GM12892 (cell line): ENCODE measurements at regions not wholly inside any gene's neighbourhood (a gene's known extent, or its start where the extent isn't known, plus 50 kb on each side); places are given as distances from the start of the nearest gene placed in this dataset.
"Not testable (repeated sequence)": the region's sequence is repeated elsewhere in the genome, so short reads cannot be mapped to it uniquely, and the experiment has no call there.

Source experiments
- DNase-seq: peaks from one replicate; pipeline ENCODE4 v3.0.0; 2011; ENCODE audit not compliant: insufficient read length
- FAIRE-seq: peaks from 2 replicates; lab custom pipeline; 2011; peaks lifted over from hg19 to GRCh38; lab: Jason Lieb, UNC

GRCh38 chr18:14460364-14460763, 83.0 kb downstream of the POTEC start:
- DNase-seq, FAIRE-seq: not testable (repeated sequence)

- not testable (repeated sequence) for FAIRE-seq, DNase-seq
These were observed 83.6 kb downstream of the POTEC start for GRCh38 chr18:14459826-14460225.

GRCh38 chr18:14458009-14458945, 85.1 kb downstream of the POTEC start:
- not testable (repeated sequence) for DNase-seq, FAIRE-seq

GRCh38 chr18:14450637-14451009, 92.8 kb downstream of the POTEC start:
- FAIRE-seq, DNase-seq: not testable (repeated sequence)

- not testable (repeated sequence) for DNase-seq, FAIRE-seq
These were observed 93.3 kb downstream of the POTEC start for GRCh38 chr18:14449995-14450636.

- not testable (repeated sequence) for FAIRE-seq, DNase-seq
These were observed 94.3 kb downstream of the POTEC start for GRCh38 chr18:14449062-14449461.

GRCh38 chr18:14447715-14448114, 95.7 kb downstream of the POTEC start:
- DNase-seq, FAIRE-seq: not testable (repeated sequence)

GRCh38 chr18:14435460-14435859, 107.9 kb downstream of the POTEC start:
- FAIRE-seq, DNase-seq: not testable (repeated sequence)

GRCh38 chr18:14432371-14432770, 111.0 kb downstream of the POTEC start:
- not testable (repeated sequence) for DNase-seq, FAIRE-seq

GRCh38 chr18:14431031-14431521, 112.3 kb downstream of the POTEC start:
- not testable (repeated sequence) for DNase-seq, FAIRE-seq

- not testable (repeated sequence) for FAIRE-seq, DNase-seq
These were observed 127.6 kb downstream of the POTEC start for GRCh38 chr18:14415806-14416205.

GRCh38 chr18:14415399-14415798, 128.0 kb downstream of the POTEC start:
- DNase-seq, FAIRE-seq: not testable (repeated sequence)

- not testable (repeated sequence) for FAIRE-seq, DNase-seq
These were observed 147.9 kb downstream of the POTEC start for GRCh38 chr18:14395533-14395932.

GRCh38 chr18:14393563-14394103, 149.8 kb downstream of the POTEC start:
- not testable (repeated sequence) for DNase-seq, FAIRE-seq

- DNase-seq, FAIRE-seq: not testable (repeated sequence)
These were observed 150.8 kb downstream of the POTEC start for GRCh38 chr18:14392604-14393003.

- FAIRE-seq, DNase-seq: not testable (repeated sequence)
These were observed 158.4 kb downstream of the POTEC start for GRCh38 chr18:14384961-14385360.

GRCh38 chr18:14382666-14383065, 160.7 kb downstream of the POTEC start:
- not testable (repeated sequence) for DNase-seq, FAIRE-seq

- FAIRE-seq, DNase-seq: not testable (repeated sequence)
These were observed 163.9 kb downstream of the POTEC start for GRCh38 chr18:14379489-14379888.

- FAIRE-seq, DNase-seq: not testable (repeated sequence)
These were observed 165.0 kb downstream of the POTEC start for GRCh38 chr18:14378376-14378775.

GRCh38 chr18:14361346-14361745, 182.1 kb downstream of the POTEC start:
- not testable (repeated sequence) for FAIRE-seq, DNase-seq
